GM12878 (cell line): ENCODE measurements at regions not wholly inside any gene's neighbourhood (a gene's known extent, or its start where the extent isn't known, plus 50 kb on each side); places are given as distances from the start of the nearest gene placed in this dataset.

ENCODE experiments used
- ATAC-seq: fragments of 200-7000 bp; cut with Tn5 transposase; 3 replicates; pipeline ENCODE4 v1.9.1; 2020; ENCODE audit warnings: mild to moderate bottlenecking, moderate library complexity
- BruUV-seq: library from RNA; stranded (reverse); fragments of 400-500 nt; replicated peaks from 2 replicates; lab custom pipeline; 2021; lab: Mats Ljungman, UMichigan
- CTCF ChIA-PET: fragments of 300-600 bp; sonication (Branson Sonifier 250); formaldehyde crosslinking; extraction: SDS; loops from one replicate; lab custom pipeline; 2021; ENCODE audit warnings: inconsistent platforms; lab: Yijun Ruan, JAX
- POLR2A ChIA-PET: fragments of 350-600 bp; formaldehyde crosslinking; extraction: SDS; loops from one replicate; lab custom pipeline; 2021; ENCODE audit warnings: inconsistent platforms; lab: Charles Lee
- RAD21 ChIA-PET: fragments of 300-600 bp; sonication (Branson Sonifier 250); formaldehyde crosslinking; loops from one replicate; lab custom pipeline; 2023; ENCODE audit warnings: antibody characterized with exemption; ENCODE audit not compliant: unreplicated experiment; lab: Charles Lee
- SMC1A ChIA-PET: fragments of 300-600 bp; sonication (Branson Sonifier 250); formaldehyde crosslinking; loops from one replicate; lab custom pipeline; 2023; ENCODE audit not compliant: unreplicated experiment, uncharacterized antibody; lab: Charles Lee
- DNase-seq: peaks from one replicate; pipeline ENCODE4 v3.0.0-alpha.2; 2011; ENCODE audit warnings: low read depth, low spot score
- FAIRE-seq: peaks from 3 replicates; lab custom pipeline; 2011; peaks lifted over from hg19 to GRCh38; lab: Jason Lieb, UNC
- H2AFZ ChIP-seq: 2 replicates; pipeline ENCODE4 v1.6.0; 2011; ENCODE audit warnings: low read depth, low read length, control low read depth; ENCODE audit not compliant: control insufficient read depth
- H3K27ac ChIP-seq: 2 replicates; pipeline ENCODE4 v1.5.1; 2011; ENCODE audit warnings: control low read depth; ENCODE audit not compliant: control insufficient read depth, insufficient read depth
- H3K27me3 ChIP-seq, 2 experiments: replicated peaks in 1 of 2; 2 replicates each; pipeline versions ENCODE4 v1.6.0 to v1.6.1; 2011; ENCODE audit warnings: low read length in 1 of 2; ENCODE audit not compliant: control insufficient read depth in 2 of 2, insufficient read depth in 2 of 2
- H3K36me3 ChIP-seq, 2 experiments: 2 replicates each; pipeline ENCODE4 v1.5.1; 2011; ENCODE audit warnings: low read length in 1 of 2; ENCODE audit not compliant: control insufficient read depth in 2 of 2, insufficient read depth in 2 of 2
- H3K4me1 ChIP-seq: 2 replicates; pipeline ENCODE4 v1.6.1; 2011; ENCODE audit warnings: mild to moderate bottlenecking, low read length, moderate library complexity, mixed read lengths; ENCODE audit not compliant: control insufficient read depth, insufficient read depth
- H3K4me2 ChIP-seq: 2 replicates; pipeline ENCODE4 v1.6.0; 2011; ENCODE audit warnings: control low read depth; ENCODE audit not compliant: control insufficient read depth, insufficient read depth
- H3K4me3 ChIP-seq: fragments of 200-600 bp; sonication (generic); 2 replicates; pipeline ENCODE4 v1.5.1; 2016
- H3K79me2 ChIP-seq: 2 replicates; pipeline ENCODE4 v1.6.0; 2011; ENCODE audit warnings: low read length; ENCODE audit not compliant: control insufficient read depth, insufficient read depth
- H3K9ac ChIP-seq: 2 replicates; pipeline ENCODE4 v1.8.0; 2011; ENCODE audit warnings: low read length, control low read depth, mixed read lengths; ENCODE audit not compliant: control insufficient read depth, insufficient read depth
- H3K9me3 ChIP-seq: replicated peaks from 3 replicates; pipeline ENCODE4 v1.5.1; 2011; ENCODE audit warnings: mild to moderate bottlenecking, low read length; ENCODE audit not compliant: control insufficient read depth, insufficient read depth
- H4K20me1 ChIP-seq: 2 replicates; pipeline ENCODE4 v1.6.0; 2011; ENCODE audit not compliant: control insufficient read depth, insufficient read depth
- BCLAF1 ChIP-seq: fragments of 450-650 bp; IDR thresholded peaks from 2 replicates; pipeline ENCODE4 v1.6.1; 2017; ENCODE audit warnings: antibody characterized with exemption, mild to moderate bottlenecking, moderate library complexity
- CEBPB ChIP-seq, 2 experiments: fragments of 150-350 bp in 1 of 2; IDR thresholded peaks; 2 replicates each; pipeline ENCODE4 v1.6.1; 2012 to 2014; ENCODE audit warnings: low read depth in 2 of 2, low read length in 2 of 2, borderline replicate concordance in 1 of 2, inconsistent platforms in 1 of 2
- CUX1 ChIP-seq: IDR thresholded peaks from 2 replicates; pipeline ENCODE4 v1.6.1; 2012; ENCODE audit warnings: improper control_type of control experiment, low read depth, low read length; ENCODE audit not compliant: insufficient replicate concordance
- FOXK2 ChIP-seq: fragments of 450-650 bp; IDR thresholded peaks from 2 replicates; pipeline ENCODE4 v1.6.1; 2017; ENCODE audit warnings: mild to moderate bottlenecking, moderate library complexity
- HDGF ChIP-seq: fragments of 450-650 bp; IDR thresholded peaks from 2 replicates; pipeline ENCODE4 v1.6.1; 2016; ENCODE audit warnings: antibody characterized with exemption
- JUND ChIP-seq: IDR thresholded peaks from 2 replicates; pipeline ENCODE4 v1.6.1; 2012; ENCODE audit warnings: low read depth, mild to moderate bottlenecking, low read length, improper control_type of control experiment, moderate library complexity
- MYB ChIP-seq: fragments of 150-350 bp; IDR thresholded peaks from 2 replicates; pipeline ENCODE4 v1.6.1; 2014; ENCODE audit warnings: mild to moderate bottlenecking, low read depth, low read length, borderline replicate concordance
- NFYA ChIP-seq: IDR thresholded peaks from 2 replicates; pipeline ENCODE4 v1.6.1; 2011; ENCODE audit warnings: low read depth, mild to moderate bottlenecking, low read length, improper control_type of control experiment, borderline replicate concordance
- PAX8 ChIP-seq: fragments of 450-650 bp; IDR thresholded peaks from 2 replicates; pipeline ENCODE4 v1.6.1; 2017; ENCODE audit warnings: mild to moderate bottlenecking, moderate library complexity
- POLR2AphosphoS5 ChIP-seq: IDR thresholded peaks from 2 replicates; pipeline ENCODE4 v1.6.1; 2011; ENCODE audit warnings: mild to moderate bottlenecking, low read length, inconsistent platforms
- RAD51 ChIP-seq: fragments of 450-650 bp; IDR thresholded peaks from 2 replicates; pipeline ENCODE4 v1.6.1; 2016; ENCODE audit warnings: moderate library complexity, mild to moderate bottlenecking, inconsistent platforms
- RELA ChIP-seq: fragments of 450-650 bp; IDR thresholded peaks from 2 replicates; pipeline ENCODE4 v1.8.0; 2014; ENCODE audit warnings: borderline replicate concordance; ENCODE audit not compliant: partially characterized antibody
- SMAD1 ChIP-seq: fragments of 450-650 bp; IDR thresholded peaks from 2 replicates; pipeline ENCODE4 v1.6.1; 2018; ENCODE audit warnings: mild to moderate bottlenecking, low read depth; ENCODE audit not compliant: partially characterized antibody
- SP1 ChIP-seq: IDR thresholded peaks from one replicate; pipeline ENCODE4 v1.6.1; 2011; ENCODE audit warnings: low read depth, low read length
- USF2 ChIP-seq: IDR thresholded peaks from 2 replicates; pipeline ENCODE4 v1.6.1; 2011; ENCODE audit warnings: low read depth, low read length, improper control_type of control experiment, borderline replicate concordance
- YY1 ChIP-seq: IDR thresholded peaks from 2 replicates; pipeline ENCODE4 v1.6.1; 2011; ENCODE audit warnings: low read depth, mild to moderate bottlenecking, low read length
- ZNF384 ChIP-seq: IDR thresholded peaks from 2 replicates; pipeline ENCODE4 v1.6.1; 2012; ENCODE audit warnings: low read depth, mild to moderate bottlenecking, low read length, improper control_type of control experiment, borderline replicate concordance
- WGBS: methylation state at CpG from one replicate; pipeline ENCODE4 v1.1.6; 2016; ENCODE audit warnings: low lambda C conversion rate; ENCODE audit not compliant: insufficient replicate concordance, insufficient coverage; ENCODE audit errors: missing lambda C conversion rate; 5-methylcytosine and 5-hydroxymethylcytosine counted together
- in situ Hi-C: fragments of 300-500 bp; cut with MboI; formaldehyde crosslinking; loops from 9 replicates; pipeline ENCODE4 v1.14.3; 2018; ENCODE audit warnings: mixed read lengths
- intact Hi-C: fragments of 100-400 bp; cut with micrococcal nuclease; formaldehyde crosslinking; loops from one replicate; pipeline ENCODE4 v1.14.2; 2022; ENCODE audit not compliant: unreplicated experiment

GRCh38 chr10:59523851-59524250 is 161.5 kb upstream of the FAM13C start:
- ATAC-seq: no peak
- H3K9me3 ChIP-seq: no peaks in the 10 kb centered on the region
- no peaks in the 10 kb centered on the region for H3K4me1 ChIP-seq
- H3K4me2 ChIP-seq: no peak overlapping the region
- in situ Hi-C loops: no loop called here
- POLR2A ChIA-PET: no interaction called here
- FAIRE-seq: no peak
- SMC1A ChIA-PET: no interaction called here
- intact Hi-C loops: no loop called here
- H3K4me3 ChIP-seq: no peak overlapping the region
- no peak overlapping the region for H3K27ac ChIP-seq
- no peak for DNase-seq
- H3K9ac ChIP-seq: no peak overlapping the region
- CTCF ChIA-PET: no interaction called here
- BruUV-seq: no TSS peak
- H3K36me3 ChIP-seq: no peaks in the 10 kb centered on the region
- H2AFZ ChIP-seq: no peak overlapping the region
- no peaks in the 10 kb centered on the region; a peak in 1 of 4 replicates for H3K27me3 ChIP-seq
- no peaks in the 10 kb centered on the region for H3K79me2 ChIP-seq
- RAD21 ChIA-PET: no interaction called here
- WGBS: 31% methylated on average over 6 of the region's 6 CpGs
- no peaks in the 10 kb centered on the region for H4K20me1 ChIP-seq
- no peak for TF ChIP-seq CEBPB (IDR thresholded peaks at IDR 0.05; ENCODE audit: borderline replicate concordance in 1 of 2, low read depth in 2 of 2, low read length in 2 of 2)
- no peak for TF ChIP-seq JUND
- TF ChIP-seq MYB: no peak
- no peak for TF ChIP-seq ZNF384
- TF ChIP-seq POLR2AphosphoS5: no peak
- no peak for TF ChIP-seq SP1
- no peak for TF ChIP-seq CUX1
- TF ChIP-seq YY1: no peak
- TF ChIP-seq FOXK2: no peak
- no peak for TF ChIP-seq RELA
- TF ChIP-seq BCLAF1: no peak
- no peak for TF ChIP-seq USF2
- TF ChIP-seq RAD51: no peak
- no peak for TF ChIP-seq HDGF
- TF ChIP-seq NFYA: no peak
- TF ChIP-seq SMAD1: no peak
- TF ChIP-seq PAX8: no peak
